Hepatocyte (in vitro differentiated cells): ENCODE measurements at regions not wholly inside any gene's neighbourhood (a gene's known extent, or its start where the extent isn't known, plus 50 kb on each side); places are given as distances from the start of the nearest gene placed in this dataset.

Experiments used
- EZH2 ChIP-seq: fragments of 200-600 bp; sonication (generic); IDR thresholded peaks from 2 replicates; pipeline ENCODE4 v1.6.1; 2016; ENCODE audit warnings: antibody characterized with exemption, mild to moderate bottlenecking, borderline replicate concordance
- TF ChIP-seq, protein P1 (sequence below): fragments of 200-600 bp; sonication (generic); IDR thresholded peaks from 2 replicates; pipeline ENCODE4 v1.5.1; 2016; ENCODE audit warnings: antibody characterized with exemption, mild to moderate bottlenecking; ENCODE audit not compliant: poor library complexity

DNA sequence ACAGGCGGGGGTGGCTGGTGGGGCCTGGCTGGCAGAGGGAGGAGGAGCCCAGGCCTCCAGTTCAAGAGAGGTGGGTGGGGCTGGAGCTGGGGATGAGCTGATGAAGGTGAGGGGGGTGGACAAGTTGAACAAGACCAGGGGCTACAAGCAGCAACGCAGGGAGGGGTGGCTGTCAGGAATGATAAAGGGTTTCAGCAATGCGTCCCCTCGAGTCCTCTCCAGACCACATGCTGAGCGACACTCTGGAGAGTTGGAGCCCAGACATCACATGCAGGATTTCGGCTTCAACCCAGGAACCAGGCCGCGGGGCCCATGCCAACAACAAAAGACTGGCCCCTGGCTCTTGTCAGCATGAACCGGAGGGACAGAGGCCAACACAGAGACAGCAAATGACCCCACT is 480.3 kb downstream of the BRD1 start:
- TF ChIP-seq EZH2 = no peak
- TF ChIP-seq, protein P1, sequence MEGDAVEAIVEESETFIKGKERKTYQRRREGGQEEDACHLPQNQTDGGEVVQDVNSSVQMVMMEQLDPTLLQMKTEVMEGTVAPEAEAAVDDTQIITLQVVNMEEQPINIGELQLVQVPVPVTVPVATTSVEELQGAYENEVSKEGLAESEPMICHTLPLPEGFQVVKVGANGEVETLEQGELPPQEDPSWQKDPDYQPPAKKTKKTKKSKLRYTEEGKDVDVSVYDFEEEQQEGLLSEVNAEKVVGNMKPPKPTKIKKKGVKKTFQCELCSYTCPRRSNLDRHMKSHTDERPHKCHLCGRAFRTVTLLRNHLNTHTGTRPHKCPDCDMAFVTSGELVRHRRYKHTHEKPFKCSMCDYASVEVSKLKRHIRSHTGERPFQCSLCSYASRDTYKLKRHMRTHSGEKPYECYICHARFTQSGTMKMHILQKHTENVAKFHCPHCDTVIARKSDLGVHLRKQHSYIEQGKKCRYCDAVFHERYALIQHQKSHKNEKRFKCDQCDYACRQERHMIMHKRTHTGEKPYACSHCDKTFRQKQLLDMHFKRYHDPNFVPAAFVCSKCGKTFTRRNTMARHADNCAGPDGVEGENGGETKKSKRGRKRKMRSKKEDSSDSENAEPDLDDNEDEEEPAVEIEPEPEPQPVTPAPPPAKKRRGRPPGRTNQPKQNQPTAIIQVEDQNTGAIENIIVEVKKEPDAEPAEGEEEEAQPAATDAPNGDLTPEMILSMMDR = no peak
